Suprapubic skin (tissue), 4 donors: ENCODE measurements at regions not wholly inside any gene's neighbourhood (a gene's known extent, or its start where the extent isn't known, plus 50 kb on each side); places are given as distances from the start of the nearest gene placed in this dataset.

ENCODE experiments used
- DNase-seq, 2 donors: peaks; one replicate each; pipeline ENCODE4 v3.0.0-alpha.2; 2019; ENCODE audit warnings: low spot score in 2 of 2
- H3K27ac ChIP-seq: fragments of 200-600 bp; sonication (generic); one replicate; pipeline ENCODE4 v1.5.1; 2019
- H3K27me3 ChIP-seq: fragments of 200-600 bp; sonication (generic); one replicate; pipeline ENCODE4 v1.5.1; 2019
- H3K36me3 ChIP-seq: fragments of 200-600 bp; sonication (generic); one replicate; pipeline ENCODE4 v1.5.1; 2019
- H3K4me1 ChIP-seq: fragments of 200-600 bp; sonication (generic); one replicate; pipeline ENCODE4 v1.5.1; 2019
- H3K4me3 ChIP-seq: fragments of 200-600 bp; sonication (generic); one replicate; pipeline ENCODE4 v1.5.1; 2019; ENCODE audit warnings: mild to moderate bottlenecking
- H3K9me3 ChIP-seq: fragments of 200-600 bp; sonication (generic); one replicate; pipeline ENCODE4 v1.5.1; 2019
- EP300 ChIP-seq: sonication (generic); formaldehyde crosslinking; IDR thresholded peaks from one replicate; pipeline ENCODE4 v1.6.1; 2017; ENCODE audit warnings: antibody characterized with exemption
- POLR2A ChIP-seq, 2 donors: fragments of 450-650 bp; IDR thresholded peaks; one replicate each; pipeline ENCODE4 v1.6.1; 2017; ENCODE audit warnings: antibody characterized with exemption in 2 of 2, mild to moderate bottlenecking in 2 of 2, moderate library complexity in 2 of 2
- POLR2AphosphoS5 ChIP-seq, 3 donors: sonication (generic); formaldehyde crosslinking; IDR thresholded peaks; one replicate each; pipeline ENCODE4 v1.6.1; 2017; ENCODE audit warnings: antibody characterized with exemption in 3 of 3
- WGBS: methylation state at CpG from one replicate; pipeline ENCODE4 v1.1.5; 2018; 5-methylcytosine and 5-hydroxymethylcytosine counted together
- TF ChIP-seq, protein P1 (sequence below), 2 donors: fragments of 200-600 bp in 1 of 2; fragments of 450-650 bp in 1 of 2; sonication (generic) in 1 of 2; IDR thresholded peaks; one replicate each; pipeline ENCODE4 v1.5.1; 2016 to 2019; ENCODE audit warnings: antibody characterized with exemption in 2 of 2, mild to moderate bottlenecking in 1 of 2, moderate library complexity in 1 of 2

DNA sequence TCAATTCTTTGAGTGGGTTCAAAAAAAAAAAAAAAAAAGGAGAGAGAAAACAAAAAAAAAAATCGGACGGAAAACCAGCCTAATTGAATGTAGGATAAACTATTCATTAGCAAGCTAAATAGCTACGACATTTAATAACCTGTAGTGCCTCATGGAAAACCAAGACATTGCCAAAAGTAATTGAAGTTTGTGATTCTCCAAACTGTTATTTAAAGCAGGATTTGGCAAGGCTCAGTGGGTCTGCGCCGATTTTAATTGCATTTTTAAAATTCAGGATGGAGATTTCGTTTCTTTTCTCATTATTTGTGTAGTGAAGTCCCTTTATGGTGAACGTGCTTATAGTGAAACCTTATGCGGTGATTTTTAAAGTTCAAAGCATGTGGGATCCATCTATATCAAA is 127.2 kb upstream of the NFIB start:
- Histone ChIP-seq H3K36me3 (no peaks in the 10 kb centered on the region), H3K9me3 (no peaks in the 10 kb centered on the region), H3K4me3 (no peak overlapping the region), H3K4me1 (no peaks in the 10 kb centered on the region), H3K27ac (no peak overlapping the region), H3K27me3 (no peaks in the 10 kb centered on the region)
- TF ChIP-seq POLR2AphosphoS5 (IDR thresholded peaks at IDR 0.05) (no peak), EP300 (no peak), POLR2A (IDR thresholded peaks at IDR 0.05) (no peak)
- TF ChIP-seq, protein P1, sequence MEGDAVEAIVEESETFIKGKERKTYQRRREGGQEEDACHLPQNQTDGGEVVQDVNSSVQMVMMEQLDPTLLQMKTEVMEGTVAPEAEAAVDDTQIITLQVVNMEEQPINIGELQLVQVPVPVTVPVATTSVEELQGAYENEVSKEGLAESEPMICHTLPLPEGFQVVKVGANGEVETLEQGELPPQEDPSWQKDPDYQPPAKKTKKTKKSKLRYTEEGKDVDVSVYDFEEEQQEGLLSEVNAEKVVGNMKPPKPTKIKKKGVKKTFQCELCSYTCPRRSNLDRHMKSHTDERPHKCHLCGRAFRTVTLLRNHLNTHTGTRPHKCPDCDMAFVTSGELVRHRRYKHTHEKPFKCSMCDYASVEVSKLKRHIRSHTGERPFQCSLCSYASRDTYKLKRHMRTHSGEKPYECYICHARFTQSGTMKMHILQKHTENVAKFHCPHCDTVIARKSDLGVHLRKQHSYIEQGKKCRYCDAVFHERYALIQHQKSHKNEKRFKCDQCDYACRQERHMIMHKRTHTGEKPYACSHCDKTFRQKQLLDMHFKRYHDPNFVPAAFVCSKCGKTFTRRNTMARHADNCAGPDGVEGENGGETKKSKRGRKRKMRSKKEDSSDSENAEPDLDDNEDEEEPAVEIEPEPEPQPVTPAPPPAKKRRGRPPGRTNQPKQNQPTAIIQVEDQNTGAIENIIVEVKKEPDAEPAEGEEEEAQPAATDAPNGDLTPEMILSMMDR (IDR thresholded peaks at IDR 0.05): no peak
- DNase-seq: no peak
- WGBS: 77% methylated on average over 8 of the region's 8 CpGs

DNA sequence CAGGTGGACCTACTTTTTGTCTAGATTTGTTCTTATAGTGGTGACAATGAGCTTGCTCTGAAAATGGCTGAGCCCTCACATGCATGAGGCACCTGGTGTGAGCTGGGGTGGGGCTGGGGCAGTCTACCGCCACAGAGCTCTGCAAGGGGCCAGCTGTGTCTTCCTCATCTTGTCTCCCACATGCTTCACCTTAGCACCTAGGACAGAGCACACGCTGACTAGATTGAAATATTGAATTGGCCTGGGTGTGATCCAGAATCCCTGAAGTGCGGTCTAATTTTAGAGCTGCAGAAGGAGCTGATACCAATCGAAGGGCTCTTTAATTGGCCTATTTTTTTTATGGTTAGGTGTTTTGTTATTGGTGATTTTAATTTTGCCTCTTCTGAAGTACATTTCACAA is 126.1 kb upstream of the NFIB start:
- no peaks in the 10 kb centered on the region for H3K27me3 ChIP-seq
- H3K4me1 ChIP-seq: no peaks in the 10 kb centered on the region
- no peak overlapping the region for H3K27ac ChIP-seq
- TF ChIP-seq POLR2A (IDR thresholded peaks at IDR 0.05) (no peak), POLR2AphosphoS5 (IDR thresholded peaks at IDR 0.05) (no peak)
- TF ChIP-seq, protein P1 (IDR thresholded peaks at IDR 0.05): no peak
- H3K4me3 ChIP-seq: no peak overlapping the region
- no peak for DNase-seq
- no peaks in the 10 kb centered on the region for H3K9me3 ChIP-seq
- H3K36me3 ChIP-seq: no peaks in the 10 kb centered on the region
- WGBS: 84% methylated on average over 3 of the region's 4 CpGs

DNA sequence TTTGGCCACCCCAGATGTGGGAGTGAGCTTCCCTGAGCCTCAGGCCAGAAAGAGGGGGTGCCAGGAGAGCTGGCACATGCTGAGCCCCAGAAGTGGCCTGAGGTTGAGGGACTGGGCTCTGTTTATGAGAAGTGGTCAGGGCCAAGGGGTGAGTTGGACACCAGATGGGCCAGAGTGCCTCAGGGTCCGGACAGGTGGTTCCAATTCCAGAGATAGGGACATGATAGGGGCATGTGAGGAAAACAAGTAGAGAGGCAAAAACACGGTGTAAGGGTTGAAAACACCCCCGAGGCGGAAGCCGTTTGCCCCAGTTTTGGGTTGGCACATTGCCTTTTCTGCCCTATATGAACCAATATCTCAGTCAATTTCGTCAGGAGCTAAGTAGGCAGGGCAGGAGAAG is 125.6 kb upstream of the NFIB start:
- H3K4me3 ChIP-seq: no peak overlapping the region
- TF ChIP-seq EP300 (no peak), POLR2AphosphoS5 (IDR thresholded peaks at IDR 0.05) (no peak), POLR2A (IDR thresholded peaks at IDR 0.05) (no peak)
- TF ChIP-seq, protein P1 (IDR thresholded peaks at IDR 0.05): no peak
- no peak for DNase-seq
- no peaks in the 10 kb centered on the region for H3K4me1 ChIP-seq
- H3K27ac ChIP-seq: no peak overlapping the region
- WGBS: 77% methylated on average over 6 of the region's 6 CpGs
- H3K27me3 ChIP-seq: no peaks in the 10 kb centered on the region
- no peaks in the 10 kb centered on the region for H3K9me3 ChIP-seq
- H3K36me3 ChIP-seq: no peaks in the 10 kb centered on the region

DNA sequence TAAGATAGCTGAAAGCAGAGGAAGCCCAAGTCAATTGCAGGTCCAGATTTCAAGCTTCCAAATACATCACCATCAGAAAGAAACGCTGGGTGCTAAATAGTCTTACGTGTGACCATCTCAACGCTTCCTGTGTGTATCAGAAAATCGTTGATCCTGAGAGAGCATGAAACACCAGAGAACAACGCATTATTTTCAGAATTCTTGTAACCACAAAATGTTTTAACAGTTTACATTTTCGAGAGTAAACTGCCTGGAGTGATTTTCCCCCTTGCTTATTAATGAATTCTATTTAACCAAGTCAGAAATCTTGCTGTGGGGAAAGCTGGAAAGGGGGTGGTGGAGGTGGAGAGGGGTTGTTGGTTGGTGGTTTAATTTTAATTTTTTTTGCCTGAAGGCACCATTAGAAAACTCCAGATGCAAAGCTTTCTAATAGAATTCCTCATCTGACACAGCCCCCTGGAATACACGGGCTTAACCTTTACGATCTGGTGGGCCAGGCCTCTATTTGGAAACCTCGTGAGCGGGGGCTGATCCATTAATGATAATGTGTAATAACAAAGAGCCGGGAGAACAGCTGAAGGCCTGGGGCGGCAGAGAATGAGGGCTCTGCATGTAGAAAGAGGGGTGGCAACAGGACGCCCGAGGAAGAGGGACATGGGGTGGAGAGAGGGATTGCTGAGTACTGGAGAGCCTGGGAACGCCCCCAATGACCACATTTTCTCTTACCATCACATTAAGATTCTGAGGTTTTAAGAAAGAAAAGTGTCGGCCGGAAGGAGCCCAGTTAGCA is 124.5 kb upstream of the NFIB start:
- no peaks in the 10 kb centered on the region for H3K36me3 ChIP-seq
- no peak for DNase-seq
- no peak for TF ChIP-seq POLR2AphosphoS5 (IDR thresholded peaks at IDR 0.05)
- TF ChIP-seq, protein P1 (IDR thresholded peaks at IDR 0.05): no peak
- TF ChIP-seq EP300: no peak
- no peak for TF ChIP-seq POLR2A (IDR thresholded peaks at IDR 0.05)
- no peak overlapping the region for H3K27ac ChIP-seq
- WGBS: 83% methylated on average over 16 of the region's 17 CpGs
- no peaks in the 10 kb centered on the region for H3K27me3 ChIP-seq
- H3K9me3 ChIP-seq: no peaks in the 10 kb centered on the region
- no peak overlapping the region for H3K4me3 ChIP-seq
- peaks cover 4% of the 10 kb centered on the region for H3K4me1 ChIP-seq

DNA sequence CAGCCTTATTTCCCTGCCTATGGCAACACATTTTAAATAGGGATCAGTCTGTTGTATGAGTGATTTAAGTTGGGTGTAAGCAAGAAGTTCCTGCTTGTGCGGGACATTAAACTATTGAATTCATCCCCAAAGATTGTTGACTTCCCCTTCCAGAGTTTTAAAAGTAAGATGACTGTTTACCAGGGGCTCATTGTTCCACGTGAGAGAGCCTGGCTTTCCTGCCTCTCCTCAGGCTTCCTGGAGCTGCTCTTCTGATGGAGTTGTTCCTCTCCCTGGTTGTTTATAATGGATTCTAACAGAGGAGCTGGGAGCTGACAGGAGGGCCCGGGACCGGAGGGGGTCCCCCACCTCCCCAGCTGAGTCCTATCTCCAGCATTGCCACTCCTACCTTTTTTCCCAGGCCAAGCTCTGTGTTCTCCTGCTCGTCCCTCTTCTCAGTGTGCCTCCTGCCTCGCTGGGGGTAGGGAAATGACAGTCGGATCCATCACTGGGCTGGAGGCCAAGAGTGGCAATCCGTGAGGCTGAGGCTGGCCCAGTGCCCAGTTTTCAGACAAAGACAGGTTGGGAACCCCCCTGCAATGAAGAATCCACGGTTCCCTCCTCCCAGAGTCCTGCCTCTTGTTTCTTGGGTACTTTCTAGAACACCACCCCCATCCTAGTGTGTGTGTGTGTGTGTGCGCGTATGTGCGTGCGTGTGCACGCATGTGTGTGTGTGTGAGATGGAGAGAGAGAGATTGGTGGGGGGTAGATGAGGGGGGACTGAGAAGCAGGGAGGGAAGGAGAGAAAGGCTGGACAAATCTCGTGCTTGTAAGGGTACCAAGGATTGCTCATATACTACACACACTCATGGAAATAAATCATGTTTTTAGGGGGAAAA is 123.7 kb upstream of the NFIB start:
- H3K36me3 ChIP-seq: no peaks in the 10 kb centered on the region
- no peaks in the 10 kb centered on the region for H3K9me3 ChIP-seq
- no peak overlapping the region for H3K27ac ChIP-seq
- 42% methylated on average over 15 of the region's 15 CpGs for WGBS
- H3K4me1 ChIP-seq: peaks cover 10% of the 10 kb centered on the region
- no peak for DNase-seq
- H3K4me3 ChIP-seq: no peak overlapping the region
- H3K27me3 ChIP-seq: no peaks in the 10 kb centered on the region
- TF ChIP-seq POLR2A (IDR thresholded peaks at IDR 0.05): no peak
- TF ChIP-seq, protein P1 (IDR thresholded peaks at IDR 0.05): no peak
- no peak for TF ChIP-seq EP300
- TF ChIP-seq POLR2AphosphoS5 (IDR thresholded peaks at IDR 0.05): no peak
